ENCODE measurements at regions not wholly inside any gene's neighbourhood (a gene's known extent, or its start where the extent isn't known, plus 50 kb on each side); places are given as distances from the start of the nearest gene placed in this dataset.

DNA sequence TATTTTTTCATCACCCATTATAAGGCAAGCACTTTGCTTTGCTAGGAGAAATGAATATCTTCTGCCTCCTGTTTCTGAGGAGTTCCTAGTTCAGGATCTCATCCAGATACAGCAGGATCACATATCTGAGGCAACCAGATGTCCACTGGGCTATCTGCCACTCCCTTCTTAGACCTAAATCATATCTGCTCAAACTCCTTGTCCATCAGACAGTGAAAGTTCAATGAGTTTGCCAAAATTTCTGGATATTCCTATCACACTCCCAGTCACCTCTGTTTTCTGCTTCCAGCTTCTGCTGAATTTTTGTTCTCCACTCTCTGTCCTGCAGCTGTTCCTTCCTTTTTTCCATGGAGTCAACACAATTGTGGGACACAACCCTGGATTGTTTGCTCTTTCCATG lies 54.2 kb upstream of the BASP1 start (continued):
- TF ChIP-seq, protein P1, sequence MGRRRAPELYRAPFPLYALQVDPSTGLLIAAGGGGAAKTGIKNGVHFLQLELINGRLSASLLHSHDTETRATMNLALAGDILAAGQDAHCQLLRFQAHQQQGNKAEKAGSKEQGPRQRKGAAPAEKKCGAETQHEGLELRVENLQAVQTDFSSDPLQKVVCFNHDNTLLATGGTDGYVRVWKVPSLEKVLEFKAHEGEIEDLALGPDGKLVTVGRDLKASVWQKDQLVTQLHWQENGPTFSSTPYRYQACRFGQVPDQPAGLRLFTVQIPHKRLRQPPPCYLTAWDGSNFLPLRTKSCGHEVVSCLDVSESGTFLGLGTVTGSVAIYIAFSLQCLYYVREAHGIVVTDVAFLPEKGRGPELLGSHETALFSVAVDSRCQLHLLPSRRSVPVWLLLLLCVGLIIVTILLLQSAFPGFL (CRISPR knock-in tag; IDR thresholded peaks at IDR 0.05): no peak
- TF ChIP-seq POLR3A (IDR thresholded peaks at IDR 0.05; ENCODE audit: borderline replicate concordance, extremely low read depth, insufficient read depth, insufficient read length): no peak
- TF ChIP-seq E2F3 (CRISPR knock-in tag; IDR thresholded peaks at IDR 0.05): no peak
- peak; percentile 77 for TF ChIP-seq CBFA2T3 (IDR thresholded peaks at IDR 0.05)
- TF ChIP-seq, protein P2, sequence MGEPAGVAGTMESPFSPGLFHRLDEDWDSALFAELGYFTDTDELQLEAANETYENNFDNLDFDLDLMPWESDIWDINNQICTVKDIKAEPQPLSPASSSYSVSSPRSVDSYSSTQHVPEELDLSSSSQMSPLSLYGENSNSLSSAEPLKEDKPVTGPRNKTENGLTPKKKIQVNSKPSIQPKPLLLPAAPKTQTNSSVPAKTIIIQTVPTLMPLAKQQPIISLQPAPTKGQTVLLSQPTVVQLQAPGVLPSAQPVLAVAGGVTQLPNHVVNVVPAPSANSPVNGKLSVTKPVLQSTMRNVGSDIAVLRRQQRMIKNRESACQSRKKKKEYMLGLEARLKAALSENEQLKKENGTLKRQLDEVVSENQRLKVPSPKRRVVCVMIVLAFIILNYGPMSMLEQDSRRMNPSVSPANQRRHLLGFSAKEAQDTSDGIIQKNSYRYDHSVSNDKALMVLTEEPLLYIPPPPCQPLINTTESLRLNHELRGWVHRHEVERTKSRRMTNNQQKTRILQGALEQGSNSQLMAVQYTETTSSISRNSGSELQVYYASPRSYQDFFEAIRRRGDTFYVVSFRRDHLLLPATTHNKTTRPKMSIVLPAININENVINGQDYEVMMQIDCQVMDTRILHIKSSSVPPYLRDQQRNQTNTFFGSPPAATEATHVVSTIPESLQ (CRISPR knock-in tag; IDR thresholded peaks at IDR 0.05): no peak
- no peak for TF ChIP-seq ETV5 (CRISPR knock-in tag; IDR thresholded peaks at IDR 0.05; ENCODE audit: low read depth)
- TF ChIP-seq MEIS2 (IDR thresholded peaks at IDR 0.05; ENCODE audit: partially characterized antibody): peak; percentile 58
- no peak for TF ChIP-seq MED1 (CRISPR knock-in tag; IDR thresholded peaks at IDR 0.05; ENCODE audit: borderline replicate concordance)
- TF ChIP-seq SMARCC2 (IDR thresholded peaks at IDR 0.05; ENCODE audit: low read depth): no peak
- TF ChIP-seq, protein P3, sequence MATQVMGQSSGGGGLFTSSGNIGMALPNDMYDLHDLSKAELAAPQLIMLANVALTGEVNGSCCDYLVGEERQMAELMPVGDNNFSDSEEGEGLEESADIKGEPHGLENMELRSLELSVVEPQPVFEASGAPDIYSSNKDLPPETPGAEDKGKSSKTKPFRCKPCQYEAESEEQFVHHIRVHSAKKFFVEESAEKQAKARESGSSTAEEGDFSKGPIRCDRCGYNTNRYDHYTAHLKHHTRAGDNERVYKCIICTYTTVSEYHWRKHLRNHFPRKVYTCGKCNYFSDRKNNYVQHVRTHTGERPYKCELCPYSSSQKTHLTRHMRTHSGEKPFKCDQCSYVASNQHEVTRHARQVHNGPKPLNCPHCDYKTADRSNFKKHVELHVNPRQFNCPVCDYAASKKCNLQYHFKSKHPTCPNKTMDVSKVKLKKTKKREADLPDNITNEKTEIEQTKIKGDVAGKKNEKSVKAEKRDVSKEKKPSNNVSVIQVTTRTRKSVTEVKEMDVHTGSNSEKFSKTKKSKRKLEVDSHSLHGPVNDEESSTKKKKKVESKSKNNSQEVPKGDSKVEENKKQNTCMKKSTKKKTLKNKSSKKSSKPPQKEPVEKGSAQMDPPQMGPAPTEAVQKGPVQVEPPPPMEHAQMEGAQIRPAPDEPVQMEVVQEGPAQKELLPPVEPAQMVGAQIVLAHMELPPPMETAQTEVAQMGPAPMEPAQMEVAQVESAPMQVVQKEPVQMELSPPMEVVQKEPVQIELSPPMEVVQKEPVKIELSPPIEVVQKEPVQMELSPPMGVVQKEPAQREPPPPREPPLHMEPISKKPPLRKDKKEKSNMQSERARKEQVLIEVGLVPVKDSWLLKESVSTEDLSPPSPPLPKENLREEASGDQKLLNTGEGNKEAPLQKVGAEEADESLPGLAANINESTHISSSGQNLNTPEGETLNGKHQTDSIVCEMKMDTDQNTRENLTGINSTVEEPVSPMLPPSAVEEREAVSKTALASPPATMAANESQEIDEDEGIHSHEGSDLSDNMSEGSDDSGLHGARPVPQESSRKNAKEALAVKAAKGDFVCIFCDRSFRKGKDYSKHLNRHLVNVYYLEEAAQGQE (IDR thresholded peaks at IDR 0.05; ENCODE audit: borderline replicate concordance): peak; percentile 32; the same call in 1 of the 2 replicates
- TF ChIP-seq, protein P3 (CRISPR knock-in tag; IDR thresholded peaks at IDR 0.05; ENCODE audit: low read depth): no peak
- TF ChIP-seq RB1 (IDR thresholded peaks at IDR 0.05; ENCODE audit: low read depth): no peak
- no peak for TF ChIP-seq ARHGAP35 (IDR thresholded peaks at IDR 0.05; ENCODE audit: partially characterized antibody)
- TF ChIP-seq, protein P4, sequence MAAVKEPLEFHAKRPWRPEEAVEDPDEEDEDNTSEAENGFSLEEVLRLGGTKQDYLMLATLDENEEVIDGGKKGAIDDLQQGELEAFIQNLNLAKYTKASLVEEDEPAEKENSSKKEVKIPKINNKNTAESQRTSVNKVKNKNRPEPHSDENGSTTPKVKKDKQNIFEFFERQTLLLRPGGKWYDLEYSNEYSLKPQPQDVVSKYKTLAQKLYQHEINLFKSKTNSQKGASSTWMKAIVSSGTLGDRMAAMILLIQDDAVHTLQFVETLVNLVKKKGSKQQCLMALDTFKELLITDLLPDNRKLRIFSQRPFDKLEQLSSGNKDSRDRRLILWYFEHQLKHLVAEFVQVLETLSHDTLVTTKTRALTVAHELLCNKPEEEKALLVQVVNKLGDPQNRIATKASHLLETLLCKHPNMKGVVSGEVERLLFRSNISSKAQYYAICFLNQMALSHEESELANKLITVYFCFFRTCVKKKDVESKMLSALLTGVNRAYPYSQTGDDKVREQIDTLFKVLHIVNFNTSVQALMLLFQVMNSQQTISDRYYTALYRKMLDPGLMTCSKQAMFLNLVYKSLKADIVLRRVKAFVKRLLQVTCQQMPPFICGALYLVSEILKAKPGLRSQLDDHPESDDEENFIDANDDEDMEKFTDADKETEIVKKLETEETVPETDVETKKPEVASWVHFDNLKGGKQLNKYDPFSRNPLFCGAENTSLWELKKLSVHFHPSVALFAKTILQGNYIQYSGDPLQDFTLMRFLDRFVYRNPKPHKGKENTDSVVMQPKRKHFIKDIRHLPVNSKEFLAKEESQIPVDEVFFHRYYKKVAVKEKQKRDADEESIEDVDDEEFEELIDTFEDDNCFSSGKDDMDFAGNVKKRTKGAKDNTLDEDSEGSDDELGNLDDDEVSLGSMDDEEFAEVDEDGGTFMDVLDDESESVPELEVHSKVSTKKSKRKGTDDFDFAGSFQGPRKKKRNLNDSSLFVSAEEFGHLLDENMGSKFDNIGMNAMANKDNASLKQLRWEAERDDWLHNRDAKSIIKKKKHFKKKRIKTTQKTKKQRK (IDR thresholded peaks at IDR 0.05; ENCODE audit: borderline replicate concordance, low read depth, low read length): no peak
